Right atrium auricular region (tissue), 2 donors: ENCODE measurements at regions not wholly inside any gene's neighbourhood (a gene's known extent, or its start where the extent isn't known, plus 50 kb on each side); places are given as distances from the start of the nearest gene placed in this dataset.

Experiments
- DNase-seq: peaks from one replicate; pipeline ENCODE4 v3.0.0-alpha.2; 2019; ENCODE audit warnings: low spot score
- H3K27ac ChIP-seq, 2 donors: fragments of 200-600 bp; sonication (generic); 1 replicate in 1 of 2; 2 replicates in 1 of 2; pipeline ENCODE4 v1.5.1; 2016 to 2019
- H3K27me3 ChIP-seq, 2 donors: fragments of 200-600 bp; sonication (generic); one replicate each; pipeline versions ENCODE4 v1.5.1 to v1.6.0; 2017 to 2019
- H3K36me3 ChIP-seq: fragments of 200-600 bp; sonication (generic); one replicate; pipeline ENCODE4 v1.5.1; 2016
- H3K4me1 ChIP-seq, 2 donors: fragments of 200-600 bp; sonication (generic); one replicate each; pipeline versions ENCODE4 v1.5.1 to v1.6.0; 2017 to 2019
- H3K4me3 ChIP-seq, 2 donors: fragments of 200-600 bp; sonication (generic); 1 replicate in 1 of 2; 2 replicates in 1 of 2; pipeline ENCODE4 v1.5.1; 2017 to 2019; ENCODE audit warnings: mild to moderate bottlenecking in 1 of 2, moderate library complexity in 1 of 2
- H3K9me3 ChIP-seq, 2 donors: fragments of 200-600 bp; sonication (generic); one replicate each; pipeline ENCODE4 v1.5.1; 2019
- TF ChIP-seq, protein P1 (sequence below), 2 donors: fragments of 200-600 bp; sonication (generic); IDR thresholded peaks; one replicate each; pipeline ENCODE4 v1.5.1; 2019; ENCODE audit warnings: antibody characterized with exemption in 2 of 2

DNA sequence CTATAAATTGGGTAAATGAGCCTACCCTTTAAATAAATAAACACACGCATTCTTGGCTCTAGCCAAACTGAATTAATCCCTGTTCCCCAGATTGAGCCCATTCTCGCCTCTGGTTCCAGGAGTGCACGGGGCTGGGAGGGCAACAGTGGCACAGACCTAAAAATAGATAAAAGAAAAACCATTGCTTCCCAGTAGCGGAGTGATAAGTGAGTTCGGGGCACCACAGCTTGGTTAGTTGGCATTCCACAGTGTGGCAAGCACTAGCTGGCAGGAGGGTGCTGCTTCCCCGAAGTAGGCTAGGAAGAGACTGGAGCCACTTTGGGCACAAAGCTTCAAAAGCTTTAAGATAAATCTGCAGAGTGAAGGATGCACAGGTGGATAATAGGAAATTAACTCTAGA lies 322.2 kb upstream of the SGCD start:
- Histone ChIP-seq H3K4me1 (peaks cover 0 to 4% of the 10 kb centered on the region in 2 donors), H3K36me3 (no peaks in the 10 kb centered on the region), H3K9me3 (no peaks in the 10 kb centered on the region), H3K27ac (no peak overlapping the region), H3K4me3 (no peak overlapping the region), H3K27me3 (no peaks in the 10 kb centered on the region)
- no peak for DNase-seq
- TF ChIP-seq, protein P1, sequence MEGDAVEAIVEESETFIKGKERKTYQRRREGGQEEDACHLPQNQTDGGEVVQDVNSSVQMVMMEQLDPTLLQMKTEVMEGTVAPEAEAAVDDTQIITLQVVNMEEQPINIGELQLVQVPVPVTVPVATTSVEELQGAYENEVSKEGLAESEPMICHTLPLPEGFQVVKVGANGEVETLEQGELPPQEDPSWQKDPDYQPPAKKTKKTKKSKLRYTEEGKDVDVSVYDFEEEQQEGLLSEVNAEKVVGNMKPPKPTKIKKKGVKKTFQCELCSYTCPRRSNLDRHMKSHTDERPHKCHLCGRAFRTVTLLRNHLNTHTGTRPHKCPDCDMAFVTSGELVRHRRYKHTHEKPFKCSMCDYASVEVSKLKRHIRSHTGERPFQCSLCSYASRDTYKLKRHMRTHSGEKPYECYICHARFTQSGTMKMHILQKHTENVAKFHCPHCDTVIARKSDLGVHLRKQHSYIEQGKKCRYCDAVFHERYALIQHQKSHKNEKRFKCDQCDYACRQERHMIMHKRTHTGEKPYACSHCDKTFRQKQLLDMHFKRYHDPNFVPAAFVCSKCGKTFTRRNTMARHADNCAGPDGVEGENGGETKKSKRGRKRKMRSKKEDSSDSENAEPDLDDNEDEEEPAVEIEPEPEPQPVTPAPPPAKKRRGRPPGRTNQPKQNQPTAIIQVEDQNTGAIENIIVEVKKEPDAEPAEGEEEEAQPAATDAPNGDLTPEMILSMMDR (IDR thresholded peaks at IDR 0.05): no peak

DNA sequence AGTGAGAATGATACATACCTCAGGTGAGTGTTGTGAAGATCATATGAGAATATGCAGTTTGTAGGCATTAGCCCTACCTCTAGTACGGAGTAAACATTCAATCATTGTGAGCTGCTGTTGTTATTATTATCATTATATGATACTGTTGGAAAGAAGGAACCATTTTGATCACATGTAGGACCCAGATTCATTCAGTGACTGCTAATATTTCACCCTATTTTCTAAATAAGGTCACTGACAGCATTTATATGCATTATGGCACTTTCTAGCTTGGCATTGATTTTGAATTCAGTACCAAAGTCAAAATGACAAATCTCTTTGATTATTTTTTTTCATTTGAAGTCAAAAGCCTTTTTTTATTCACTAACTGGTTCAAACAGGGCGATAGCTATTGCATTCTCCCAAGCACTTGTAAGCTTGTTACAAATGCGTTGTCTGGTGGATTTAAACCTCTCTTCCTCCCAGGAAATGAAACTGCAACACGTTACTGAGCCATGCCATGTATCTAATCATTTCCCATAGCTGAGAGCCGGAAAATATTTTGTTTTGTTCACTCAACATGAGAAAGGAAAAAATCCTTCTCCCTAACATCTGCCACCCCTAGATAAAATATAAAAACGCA lies 320.8 kb upstream of the SGCD start:
- Histone ChIP-seq H3K27me3 (no peaks in the 10 kb centered on the region), H3K9me3 (no peaks in the 10 kb centered on the region), H3K36me3 (no peaks in the 10 kb centered on the region), H3K4me1 (peaks cover 0 to 4% of the 10 kb centered on the region in 2 donors), H3K27ac (no peak overlapping the region), H3K4me3 (no peak overlapping the region)
- no peak for DNase-seq
- TF ChIP-seq, protein P1 (IDR thresholded peaks at IDR 0.05): no peak

DNA sequence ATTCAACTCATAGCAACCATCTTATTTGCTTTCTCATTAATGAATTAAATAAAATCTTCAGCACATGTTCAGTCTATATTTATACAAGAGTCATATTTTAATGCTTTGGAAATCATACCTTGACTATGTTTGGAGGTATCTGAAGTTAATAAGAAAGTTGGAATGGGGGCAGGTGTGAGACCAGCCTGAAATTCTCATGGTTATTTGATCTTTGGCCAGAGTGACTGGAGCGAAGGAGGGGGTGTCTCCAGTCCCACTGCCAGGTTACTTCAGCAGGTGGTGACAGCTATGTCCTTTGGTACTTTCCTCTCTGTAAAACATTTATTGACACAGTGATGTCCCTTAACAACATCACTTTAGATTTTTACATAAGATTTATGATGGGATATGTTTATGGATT lies 318.1 kb upstream of the SGCD start:
- Histone ChIP-seq H3K27ac (no peak overlapping the region), H3K27me3 (no peaks in the 10 kb centered on the region), H3K4me3 (no peak overlapping the region), H3K36me3 (no peaks in the 10 kb centered on the region), H3K9me3 (no peaks in the 10 kb centered on the region), H3K4me1 (peaks cover 0 to 4% of the 10 kb centered on the region in 2 donors)
- TF ChIP-seq, protein P1 (IDR thresholded peaks at IDR 0.05): no peak
- no peak for DNase-seq

DNA sequence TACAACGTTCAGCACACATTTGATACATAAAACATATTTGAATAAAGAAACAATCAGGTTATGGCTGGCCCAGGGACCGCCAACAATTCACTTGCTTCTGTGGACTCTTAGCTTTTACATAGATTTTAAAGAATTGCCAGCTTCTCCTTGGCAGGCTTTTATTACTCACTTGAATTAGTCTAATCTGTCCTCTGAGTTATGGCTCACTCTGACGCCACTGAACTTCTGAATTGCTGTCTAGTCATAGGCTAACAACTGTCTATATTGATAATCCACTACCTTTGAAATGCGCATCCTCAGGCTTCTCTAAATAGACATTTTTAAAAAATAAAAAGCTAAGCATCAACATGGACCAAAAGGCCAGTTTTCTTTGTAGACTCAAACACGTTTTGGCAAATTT lies 317.4 kb upstream of the SGCD start:
- H3K27ac ChIP-seq: no peak overlapping the region
- H3K4me3 ChIP-seq: no peak overlapping the region
- no peaks in the 10 kb centered on the region for H3K27me3 ChIP-seq
- H3K9me3 ChIP-seq: no peaks in the 10 kb centered on the region
- H3K36me3 ChIP-seq: no peaks in the 10 kb centered on the region
- peaks cover 0 to 4% of the 10 kb centered on the region in 2 donors for H3K4me1 ChIP-seq
- TF ChIP-seq, protein P1 (IDR thresholded peaks at IDR 0.05): no peak
- no peak for DNase-seq

DNA sequence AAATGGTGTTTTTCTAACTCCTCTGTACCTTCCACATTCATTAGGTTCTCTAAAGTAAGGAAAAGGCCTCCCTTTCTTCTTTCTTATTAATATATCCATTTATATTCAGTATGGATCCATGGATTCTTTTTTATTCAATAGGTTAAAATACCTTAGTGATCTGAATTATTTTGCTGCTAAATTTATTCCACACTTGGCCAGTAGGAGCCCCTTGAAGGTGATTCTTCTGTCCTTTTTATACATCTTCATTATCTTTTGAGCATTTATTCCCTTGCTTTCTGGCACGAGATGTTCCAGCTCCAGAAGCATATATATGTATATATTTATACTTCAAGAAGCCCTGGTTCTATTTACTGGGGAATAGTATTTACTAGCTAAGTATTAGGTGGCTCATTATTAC lies 311.8 kb upstream of the SGCD start:
- TF ChIP-seq, protein P1 (IDR thresholded peaks at IDR 0.05): no peak
- Histone ChIP-seq H3K4me1 (no peaks in the 10 kb centered on the region), H3K36me3 (no peaks in the 10 kb centered on the region), H3K4me3 (no peak overlapping the region), H3K27ac (no peak overlapping the region), H3K9me3 (no peaks in the 10 kb centered on the region), H3K27me3 (no peaks in the 10 kb centered on the region)
- DNase-seq: no peak

DNA sequence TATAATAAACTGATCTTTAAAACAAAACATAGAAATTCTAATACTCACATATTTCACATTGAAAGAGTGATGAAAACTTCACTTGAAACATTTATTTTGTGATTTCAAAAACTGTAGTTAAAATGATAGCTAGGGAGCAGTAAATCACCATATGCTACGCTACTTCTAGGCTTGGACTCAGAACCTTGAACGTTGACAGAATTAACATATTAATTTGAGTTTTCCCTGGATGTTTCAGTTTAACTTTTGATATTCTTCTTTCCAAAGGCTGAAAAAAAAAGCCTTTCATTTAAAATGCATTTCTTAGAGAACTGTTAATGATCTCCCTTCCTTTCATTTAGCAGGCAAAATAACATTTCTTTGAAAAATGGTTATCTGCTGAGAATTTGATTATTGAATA lies 307.8 kb upstream of the SGCD start:
- no peak for DNase-seq

More for the DNA sequence above, 307.8 kb upstream of the SGCD start:
- Histone ChIP-seq H3K27ac (no peak overlapping the region), H3K4me1 (no peaks in the 10 kb centered on the region), H3K9me3 (no peaks in the 10 kb centered on the region), H3K36me3 (no peaks in the 10 kb centered on the region), H3K27me3 (no peaks in the 10 kb centered on the region), H3K4me3 (no peak overlapping the region)
- TF ChIP-seq, protein P1 (IDR thresholded peaks at IDR 0.05): no peak
